H9 (cell line): ENCODE measurements at regions not wholly inside any gene's neighbourhood (a gene's known extent, or its start where the extent isn't known, plus 50 kb on each side); places are given as distances from the start of the nearest gene placed in this dataset.

Experiments used
- DNase-seq: peaks from one replicate; pipeline ENCODE4 v3.0.0-alpha.2; 2017
- H2AFZ ChIP-seq: one replicate; pipeline ENCODE4 v1.6.1; 2013; ENCODE audit warnings: mild to moderate bottlenecking, low read length, control low read depth, moderate library complexity
- H2AK5ac ChIP-seq: 2 replicates; pipeline ENCODE4 v1.6.1; 2013; ENCODE audit warnings: low read length, control low read depth, mixed read lengths; ENCODE audit not compliant: insufficient read length
- H2BK120ac ChIP-seq: one replicate; pipeline ENCODE4 v1.6.1; 2013; ENCODE audit warnings: low read depth, mild to moderate bottlenecking, low read length, control low read depth, inconsistent platforms; ENCODE audit not compliant: poor library complexity, severe bottlenecking
- H2BK12ac ChIP-seq: 2 replicates; pipeline ENCODE4 v1.6.1; 2013; ENCODE audit warnings: low read length, control low read depth, mixed read lengths, low read depth; ENCODE audit not compliant: insufficient read length
- H2BK15ac ChIP-seq: 2 replicates; pipeline ENCODE4 v1.6.1; 2013; ENCODE audit warnings: low read depth, low read length, control low read depth
- H2BK20ac ChIP-seq: one replicate; pipeline ENCODE4 v1.6.1; 2013; ENCODE audit warnings: low read depth, mild to moderate bottlenecking, low read length, control low read depth, inconsistent platforms; ENCODE audit not compliant: poor library complexity, severe bottlenecking
- H2BK5ac ChIP-seq: 2 replicates; pipeline ENCODE4 v1.6.1; 2013; ENCODE audit warnings: low read length, control low read depth, mixed read lengths; ENCODE audit not compliant: insufficient read length
- H3K14ac ChIP-seq: 2 replicates; pipeline ENCODE4 v1.6.1; 2013; ENCODE audit warnings: low read length, control low read depth; ENCODE audit not compliant: insufficient read depth
- H3K18ac ChIP-seq: 2 replicates; pipeline ENCODE4 v1.6.1; 2013; ENCODE audit warnings: low read depth, mild to moderate bottlenecking, mixed read lengths, low read length, control low read depth; ENCODE audit not compliant: insufficient read length
- H3K23ac ChIP-seq: 2 replicates; pipeline ENCODE4 v1.6.1; 2013; ENCODE audit warnings: low read length, control low read depth, mixed read lengths, low read depth; ENCODE audit not compliant: insufficient read length
- H3K23me2 ChIP-seq: 2 replicates; pipeline ENCODE4 v1.6.1; 2013; ENCODE audit warnings: low read depth, mild to moderate bottlenecking, mixed read lengths, low read length, control low read depth; ENCODE audit not compliant: insufficient read length, poor library complexity, severe bottlenecking
- H3K27ac ChIP-seq: 2 replicates; pipeline ENCODE4 v1.5.1; 2013; ENCODE audit warnings: low read length, control low read depth, mixed read lengths, low read depth; ENCODE audit not compliant: insufficient read length
- H3K27me3 ChIP-seq: 2 replicates; pipeline ENCODE4 v1.6.1; 2013; ENCODE audit warnings: low read length, control low read depth, inconsistent platforms; ENCODE audit not compliant: insufficient read depth
- H3K4ac ChIP-seq: 2 replicates; pipeline ENCODE4 v1.6.1; 2013; ENCODE audit warnings: low read depth, mild to moderate bottlenecking, control low read depth, inconsistent platforms, low read length, moderate library complexity
- H3K4me1 ChIP-seq: 2 replicates; pipeline ENCODE4 v1.6.1; 2013; ENCODE audit warnings: low read length, control low read depth, inconsistent platforms; ENCODE audit not compliant: insufficient read depth
- H3K4me2 ChIP-seq: 2 replicates; pipeline ENCODE4 v1.6.1; 2013; ENCODE audit warnings: low read length, control low read depth, mixed read lengths; ENCODE audit not compliant: insufficient read length, insufficient read depth
- H3K56ac ChIP-seq: 2 replicates; pipeline ENCODE4 v1.6.1; 2013; ENCODE audit warnings: low read depth, mild to moderate bottlenecking, mixed read lengths, low read length, control low read depth; ENCODE audit not compliant: insufficient read length
- H3K79me1 ChIP-seq: 2 replicates; pipeline ENCODE4 v1.6.1; 2013; ENCODE audit warnings: low read depth, mild to moderate bottlenecking, moderate library complexity, low read length, control low read depth, inconsistent platforms; ENCODE audit not compliant: insufficient read depth, poor library complexity, severe bottlenecking
- H3K79me2 ChIP-seq: 2 replicates; pipeline ENCODE4 v1.6.1; 2013; ENCODE audit warnings: low read length, control low read depth, inconsistent platforms; ENCODE audit not compliant: insufficient read depth
- H3K9ac ChIP-seq: 2 replicates; pipeline ENCODE4 v1.6.1; 2013; ENCODE audit warnings: low read length, control low read depth, mixed read lengths; ENCODE audit not compliant: insufficient read length; ENCODE audit errors: extremely low read depth
- H3K9me3 ChIP-seq: one replicate; pipeline ENCODE4 v1.6.1; 2013; ENCODE audit warnings: low read depth, low read length, inconsistent platforms; ENCODE audit not compliant: control insufficient read depth
- H3T11ph ChIP-seq: one replicate; pipeline ENCODE4 v1.6.1; 2013; ENCODE audit warnings: mild to moderate bottlenecking, low read length, control low read depth, inconsistent platforms
- H4K20me1 ChIP-seq: one replicate; pipeline ENCODE4 v1.6.1; 2013; ENCODE audit not compliant: control insufficient read depth, insufficient read length, insufficient read depth
- H4K5ac ChIP-seq: 2 replicates; pipeline ENCODE4 v1.6.1; 2013; ENCODE audit warnings: low read depth, mild to moderate bottlenecking, mixed read lengths, low read length, control low read depth; ENCODE audit not compliant: insufficient read length
- H4K8ac ChIP-seq: replicated peaks from 2 replicates; pipeline ENCODE4 v1.6.1; 2013; ENCODE audit warnings: low read length, control low read depth, mixed read lengths, low read depth; ENCODE audit not compliant: insufficient read length
- H4K91ac ChIP-seq: 2 replicates; pipeline ENCODE4 v1.6.1; 2013; ENCODE audit warnings: low read depth, mild to moderate bottlenecking, moderate library complexity, mixed read lengths, low read length, control low read depth; ENCODE audit not compliant: insufficient read length
- H3K27ac Mint-ChIP-seq, 3 experiments: 2 replicates in 2 of 3; 3 replicates in 1 of 3; pipeline ENCODE4 v1.8.0; 2020 to 2021; ENCODE audit warnings: mixed read lengths in 3 of 3, mild to moderate bottlenecking in 1 of 3, moderate library complexity in 1 of 3
- H3K27me3 Mint-ChIP-seq: 2 replicates; pipeline ENCODE4 v1.8.0; 2021; ENCODE audit warnings: low read depth, mild to moderate bottlenecking, moderate library complexity, mixed read lengths
- H3K36me3 Mint-ChIP-seq, 3 experiments: 2 replicates in 2 of 3; 3 replicates in 1 of 3; pipeline ENCODE4 v1.8.0; 2020 to 2021; ENCODE audit warnings: low read depth in 3 of 3, mixed read lengths in 3 of 3; ENCODE audit not compliant: insufficient read depth in 1 of 3
- H3K4me1 Mint-ChIP-seq, 2 experiments: 2 replicates each; pipeline ENCODE4 v1.8.0; 2020; ENCODE audit warnings: mixed read lengths in 2 of 2
- H3K4me3 Mint-ChIP-seq, 2 experiments: 2 replicates in 1 of 2; 3 replicates in 1 of 2; pipeline ENCODE4 v1.8.0; 2020 to 2021; ENCODE audit warnings: mild to moderate bottlenecking in 2 of 2, mixed read lengths in 2 of 2, moderate library complexity in 1 of 2
- H3K9me3 Mint-ChIP-seq, 2 experiments: 2 replicates in 1 of 2; 3 replicates in 1 of 2; pipeline ENCODE4 v1.8.0; 2020; ENCODE audit warnings: mild to moderate bottlenecking in 2 of 2, mixed read lengths in 2 of 2, moderate library complexity in 1 of 2
- TF ChIP-seq, protein P1 (sequence below): fragments of 200-600 bp; sonication (generic); conservative IDR thresholded peaks from 3 replicates; pipeline ENCODE4 v1.8.0; 2021; ENCODE audit warnings: antibody characterized with exemption, mild to moderate bottlenecking

- H4K91ac ChIP-seq = no peak overlapping the region
Observed at GRCh38 chr2:126408671-126409070, 247.3 kb upstream of the GYPC start.

More at GRCh38 chr2:126408671-126409070, 247.3 kb upstream of the GYPC start:
- Mint-ChIP-seq H3K27ac (no peak overlapping the region), H3K36me3 (no peaks in the 10 kb centered on the region), H3K9me3 (no peaks in the 10 kb centered on the region), H3K4me3 (no peak overlapping the region), H3K4me1 (peaks cover 7 to 8% of the 10 kb centered on the region in 2 experiments), H3K27me3 (no peaks in the 10 kb centered on the region; the same call in 1 of the 2 replicates)
- Histone ChIP-seq H3T11ph (no peak overlapping the region), H3K4ac (no peak overlapping the region), H3K79me2 (no peaks in the 10 kb centered on the region), H2BK5ac (no peak overlapping the region), H4K8ac (no peak overlapping the region), H3K14ac (no peak overlapping the region), H4K5ac (no peak overlapping the region), H3K27ac (no peak overlapping the region), H2BK20ac (no peak overlapping the region), H3K9ac (no peak overlapping the region), H2AK5ac (no peak overlapping the region), H3K79me1 (no peaks in the 10 kb centered on the region), H3K27me3 (no peaks in the 10 kb centered on the region), H3K4me1 (no peaks in the 10 kb centered on the region), H2AFZ (no peak overlapping the region), H3K18ac (no peak overlapping the region), H4K20me1 (no peaks in the 10 kb centered on the region), H3K4me2 (no peak overlapping the region), H2BK15ac (no peak overlapping the region), H3K23ac (no peak overlapping the region), H3K56ac (no peak overlapping the region), H3K9me3 (no peaks in the 10 kb centered on the region), H3K23me2 (no peaks in the 10 kb centered on the region), H2BK120ac (no peak overlapping the region), H2BK12ac (no peak overlapping the region)
- no peak for DNase-seq
- TF ChIP-seq, protein P1, sequence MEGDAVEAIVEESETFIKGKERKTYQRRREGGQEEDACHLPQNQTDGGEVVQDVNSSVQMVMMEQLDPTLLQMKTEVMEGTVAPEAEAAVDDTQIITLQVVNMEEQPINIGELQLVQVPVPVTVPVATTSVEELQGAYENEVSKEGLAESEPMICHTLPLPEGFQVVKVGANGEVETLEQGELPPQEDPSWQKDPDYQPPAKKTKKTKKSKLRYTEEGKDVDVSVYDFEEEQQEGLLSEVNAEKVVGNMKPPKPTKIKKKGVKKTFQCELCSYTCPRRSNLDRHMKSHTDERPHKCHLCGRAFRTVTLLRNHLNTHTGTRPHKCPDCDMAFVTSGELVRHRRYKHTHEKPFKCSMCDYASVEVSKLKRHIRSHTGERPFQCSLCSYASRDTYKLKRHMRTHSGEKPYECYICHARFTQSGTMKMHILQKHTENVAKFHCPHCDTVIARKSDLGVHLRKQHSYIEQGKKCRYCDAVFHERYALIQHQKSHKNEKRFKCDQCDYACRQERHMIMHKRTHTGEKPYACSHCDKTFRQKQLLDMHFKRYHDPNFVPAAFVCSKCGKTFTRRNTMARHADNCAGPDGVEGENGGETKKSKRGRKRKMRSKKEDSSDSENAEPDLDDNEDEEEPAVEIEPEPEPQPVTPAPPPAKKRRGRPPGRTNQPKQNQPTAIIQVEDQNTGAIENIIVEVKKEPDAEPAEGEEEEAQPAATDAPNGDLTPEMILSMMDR = no peak
